Right atrium auricular region (tissue), 2 donors: ENCODE measurements at regions not wholly inside any gene's neighbourhood (a gene's known extent, or its start where the extent isn't known, plus 50 kb on each side); places are given as distances from the start of the nearest gene placed in this dataset.

Experiments
- DNase-seq: peaks from one replicate; pipeline ENCODE4 v3.0.0-alpha.2; 2019; ENCODE audit warnings: low spot score
- H3K27ac ChIP-seq, 2 donors: fragments of 200-600 bp; sonication (generic); 1 replicate in 1 of 2; 2 replicates in 1 of 2; pipeline ENCODE4 v1.5.1; 2016 to 2019
- H3K27me3 ChIP-seq, 2 donors: fragments of 200-600 bp; sonication (generic); one replicate each; pipeline versions ENCODE4 v1.5.1 to v1.6.0; 2017 to 2019
- H3K36me3 ChIP-seq: fragments of 200-600 bp; sonication (generic); one replicate; pipeline ENCODE4 v1.5.1; 2016
- H3K4me1 ChIP-seq, 2 donors: fragments of 200-600 bp; sonication (generic); one replicate each; pipeline versions ENCODE4 v1.5.1 to v1.6.0; 2017 to 2019
- H3K4me3 ChIP-seq, 2 donors: fragments of 200-600 bp; sonication (generic); 1 replicate in 1 of 2; 2 replicates in 1 of 2; pipeline ENCODE4 v1.5.1; 2017 to 2019; ENCODE audit warnings: mild to moderate bottlenecking in 1 of 2, moderate library complexity in 1 of 2
- H3K9me3 ChIP-seq, 2 donors: fragments of 200-600 bp; sonication (generic); one replicate each; pipeline ENCODE4 v1.5.1; 2019
- CTCF ChIP-seq, 2 donors: fragments of 200-600 bp; sonication (generic); IDR thresholded peaks; one replicate each; pipeline ENCODE4 v1.5.1; 2019; ENCODE audit warnings: antibody characterized with exemption in 2 of 2

- no peaks in the 10 kb centered on the region for H3K36me3 ChIP-seq
- peaks cover 0 to 2% of the 10 kb centered on the region in 2 donors for H3K4me1 ChIP-seq
- H3K4me3 ChIP-seq: no peak overlapping the region
- no peak for DNase-seq
- no peak for TF ChIP-seq CTCF (IDR thresholded peaks at IDR 0.05)
- H3K9me3 ChIP-seq: no peaks in the 10 kb centered on the region
- H3K27me3 ChIP-seq: no peaks in the 10 kb centered on the region
- no peak overlapping the region for H3K27ac ChIP-seq
Measured at GRCh38 chr5:118435131-118435530, 553.2 kb downstream of the DTWD2 start.

- H3K27ac ChIP-seq: no peak overlapping the region
- H3K4me3 ChIP-seq: no peak overlapping the region
- TF ChIP-seq CTCF (IDR thresholded peaks at IDR 0.05): no peak
- no peaks in the 10 kb centered on the region for H3K27me3 ChIP-seq
- H3K9me3 ChIP-seq: no peaks in the 10 kb centered on the region
- no peaks in the 10 kb centered on the region for H3K4me1 ChIP-seq
- no peaks in the 10 kb centered on the region for H3K36me3 ChIP-seq
- DNase-seq: no peak
Measured at GRCh38 chr5:118434522-118434921, 553.8 kb downstream of the DTWD2 start.

- peaks cover 0 to 4% of the 10 kb centered on the region in 2 donors for H3K9me3 ChIP-seq
- H3K36me3 ChIP-seq: no peaks in the 10 kb centered on the region
- DNase-seq: no peak
- TF ChIP-seq CTCF (IDR thresholded peaks at IDR 0.05): no peak
- no peaks in the 10 kb centered on the region for H3K4me1 ChIP-seq
- H3K4me3 ChIP-seq: no peak overlapping the region
- H3K27ac ChIP-seq: no peak overlapping the region
- H3K27me3 ChIP-seq: no peaks in the 10 kb centered on the region
Measured at GRCh38 chr5:118430076-118430475, 558.3 kb downstream of the DTWD2 start.

GRCh38 chr5:118407958-118408357 is 580.4 kb downstream of the DTWD2 start:
- H3K9me3 ChIP-seq: no peaks in the 10 kb centered on the region
- peaks cover 0 to 7% of the 10 kb centered on the region in 2 donors for H3K4me1 ChIP-seq
- no peak overlapping the region for H3K4me3 ChIP-seq
- H3K27me3 ChIP-seq: no peaks in the 10 kb centered on the region
- no peak overlapping the region for H3K27ac ChIP-seq
- DNase-seq: no peak
- TF ChIP-seq CTCF (IDR thresholded peaks at IDR 0.05): no peak
- H3K36me3 ChIP-seq: no peaks in the 10 kb centered on the region

- no peak for DNase-seq
- H3K36me3 ChIP-seq: no peaks in the 10 kb centered on the region
- no peak for TF ChIP-seq CTCF (IDR thresholded peaks at IDR 0.05)
- peaks cover 0 to 7% of the 10 kb centered on the region in 2 donors for H3K4me1 ChIP-seq
- H3K27me3 ChIP-seq: no peaks in the 10 kb centered on the region
- peaks cover 0 to 2% of the 10 kb centered on the region in 2 donors for H3K9me3 ChIP-seq
- no peak overlapping the region for H3K4me3 ChIP-seq
- H3K27ac ChIP-seq: no peak overlapping the region
Measured at GRCh38 chr5:118405650-118406061, 582.7 kb downstream of the DTWD2 start.

GRCh38 chr5:118397236-118397635 is 591.1 kb downstream of the DTWD2 start:
- TF ChIP-seq CTCF (IDR thresholded peaks at IDR 0.05): no peak
- no peak overlapping the region for H3K27ac ChIP-seq

More at GRCh38 chr5:118397236-118397635, 591.1 kb downstream of the DTWD2 start:
- Histone ChIP-seq H3K27me3 (no peaks in the 10 kb centered on the region), H3K9me3 (peaks cover 0 to 5% of the 10 kb centered on the region in 2 donors), H3K36me3 (no peaks in the 10 kb centered on the region), H3K4me3 (no peak overlapping the region), H3K4me1 (no peaks in the 10 kb centered on the region)
- no peak for DNase-seq
